ENCODE measurements at regions not wholly inside any gene's neighbourhood (a gene's known extent, or its start where the extent isn't known, plus 50 kb on each side); places are given as distances from the start of the nearest gene placed in this dataset.

DNA sequence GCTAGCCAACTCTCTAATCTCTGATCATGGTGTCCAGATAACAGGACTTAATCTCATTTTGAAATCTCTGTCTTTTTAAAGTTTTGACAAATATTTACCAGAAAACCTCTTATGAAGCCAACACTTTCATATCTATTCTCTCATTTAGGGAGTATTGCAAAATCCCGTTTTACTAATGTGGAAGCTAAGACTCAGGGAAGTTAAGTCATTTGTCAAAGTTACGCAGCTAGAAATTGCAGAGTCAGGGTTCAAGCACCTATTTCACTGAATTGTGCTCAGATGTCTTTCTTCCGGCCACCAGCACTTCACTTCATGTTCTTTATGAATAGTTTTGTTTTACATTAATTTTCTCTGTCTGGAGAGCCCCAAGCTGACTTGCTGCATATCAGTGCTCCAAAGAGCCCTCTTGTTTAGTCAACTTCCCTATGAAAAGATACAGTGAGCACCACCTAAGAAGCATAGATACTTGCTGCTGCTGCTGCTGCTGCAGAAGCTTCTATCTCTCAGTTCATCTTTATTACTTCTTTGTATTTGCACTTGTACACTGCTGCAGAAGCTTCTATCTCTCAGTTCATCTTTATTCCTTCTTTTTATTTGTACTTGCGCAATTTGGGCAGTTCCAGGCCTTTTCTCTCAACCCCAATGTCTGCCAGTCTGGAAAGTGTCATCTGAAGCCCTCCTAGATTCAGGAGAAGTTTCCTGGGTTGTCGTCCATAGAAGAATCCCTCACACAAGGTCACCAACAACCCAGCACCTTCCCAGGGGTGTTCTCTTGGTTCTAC lies 329.7 kb downstream of the MAFB start:
- no peak for DNase-seq

GRCh38 chr20:40354880-40355279 lies 334.2 kb downstream of the MAFB start:
- no peak for DNase-seq

DNA sequence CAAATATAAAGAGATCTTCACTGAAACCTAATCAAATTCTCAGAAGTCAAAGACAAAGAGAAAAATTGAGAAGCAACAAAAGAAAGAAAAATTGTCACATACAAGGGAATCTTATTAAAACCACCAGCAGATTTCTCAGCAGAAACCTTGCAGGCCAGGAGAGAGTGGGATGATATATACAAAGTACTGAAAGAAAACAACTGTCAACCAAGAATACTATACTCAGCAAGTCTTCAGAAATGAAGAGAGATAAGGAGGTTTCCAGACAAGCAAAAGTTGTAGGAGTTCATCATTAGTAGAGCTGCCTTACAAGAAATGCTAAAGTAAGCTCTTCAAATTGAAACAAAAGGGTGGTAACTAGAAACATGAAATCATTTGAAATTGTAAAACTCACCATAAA lies 345.6 kb downstream of the MAFB start:
- DNase-seq: no peak

- no peak for DNase-seq
These were observed 347.5 kb downstream of the MAFB start for GRCh38 chr20:40341561-40341960.

GRCh38 chr20:40339661-40340449 lies 349.2 kb downstream of the MAFB start:
- DNase-seq: no peak

GRCh38 chr20:40336533-40336932 lies 352.5 kb downstream of the MAFB start:
- DNase-seq: no peak

DNA sequence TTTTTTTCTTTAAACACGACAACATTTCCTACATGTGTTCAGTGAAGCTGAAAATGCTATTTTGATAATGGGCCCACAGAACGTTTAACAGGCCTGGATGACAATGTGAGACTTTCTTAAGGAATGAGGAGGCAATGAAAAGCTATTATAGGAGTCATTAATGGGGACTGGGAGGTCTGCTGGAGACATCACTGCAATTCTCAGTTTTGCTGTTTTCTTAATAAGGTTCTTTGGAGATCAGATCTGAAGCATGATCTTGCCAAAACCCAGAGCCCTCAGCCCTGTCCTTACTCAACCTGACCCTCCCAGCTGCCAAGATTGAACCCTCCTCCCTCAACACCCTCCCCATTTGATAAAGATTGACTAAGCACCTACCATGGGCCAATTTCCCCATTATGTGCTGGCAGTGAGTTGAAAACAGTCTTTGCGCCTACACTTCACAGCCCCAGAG lies 353.1 kb downstream of the MAFB start:
- no peak for DNase-seq

- no peak for DNase-seq
These were observed 353.6 kb downstream of the MAFB start for GRCh38 chr20:40335437-40335836.

DNA sequence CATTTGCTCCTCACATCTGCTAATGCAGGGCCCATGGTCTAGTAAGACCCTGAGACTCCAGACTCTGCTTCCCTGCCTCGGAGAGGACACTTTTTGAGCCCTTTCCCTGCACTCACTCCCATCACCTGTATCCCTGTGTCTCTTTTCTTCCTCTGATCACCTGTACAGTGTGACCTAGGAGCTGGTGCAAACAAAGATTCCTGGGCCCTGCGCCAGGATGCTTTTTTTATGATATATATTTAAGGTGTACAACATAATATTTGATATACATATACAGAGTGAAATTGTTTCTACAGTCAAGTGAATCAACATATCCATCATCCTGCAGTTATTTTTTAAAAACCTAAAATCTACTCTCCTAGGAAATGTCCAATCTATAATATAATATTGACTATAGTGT lies 355.4 kb downstream of the MAFB start:
- no peak for DNase-seq

GRCh38 chr20:40331807-40332560 lies 357.1 kb downstream of the MAFB start:
- no peak for DNase-seq

DNA sequence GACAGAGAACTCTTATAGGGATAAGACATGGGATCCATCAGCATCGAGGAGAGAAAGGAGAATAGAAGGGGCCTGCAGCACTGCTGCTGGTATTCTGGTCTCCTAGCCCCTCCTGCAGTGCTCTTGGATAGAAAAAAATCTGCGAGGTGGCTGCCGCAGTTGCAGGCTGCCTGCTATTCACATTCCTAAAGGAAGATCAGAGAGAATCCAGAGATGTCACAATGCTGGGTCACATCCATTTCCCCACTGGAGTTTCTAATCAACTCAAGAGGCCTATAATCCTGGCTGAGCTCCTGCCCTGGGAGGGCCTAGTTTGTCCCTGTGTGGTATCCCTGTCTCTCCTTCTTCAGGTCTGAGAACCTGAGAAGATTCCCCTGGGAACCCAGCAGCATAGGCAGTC lies 357.8 kb downstream of the MAFB start:
- no peak for DNase-seq

DNA sequence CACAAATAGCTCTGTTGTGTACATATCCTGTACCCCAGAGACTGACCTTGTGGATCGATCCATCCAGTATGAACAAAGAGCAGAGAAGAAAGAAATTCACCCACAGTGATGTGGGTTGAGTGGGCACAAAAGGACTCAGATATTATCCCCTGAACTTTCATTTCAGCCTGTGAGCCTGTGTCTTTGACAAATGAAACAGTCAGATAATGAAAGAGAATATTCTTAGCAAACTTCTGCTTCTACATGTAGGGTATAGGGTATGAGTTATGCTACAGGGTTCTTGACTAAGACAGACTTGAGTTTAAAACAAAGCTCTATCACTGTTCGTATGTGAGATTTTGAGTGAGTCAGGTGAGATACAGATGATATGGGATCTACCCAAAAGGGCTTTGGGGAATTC lies 359.7 kb downstream of the MAFB start:
- DNase-seq: no peak

- no peak for DNase-seq
These were observed 362.3 kb downstream of the MAFB start for GRCh38 chr20:40326784-40327183.

- DNase-seq: no peak
These were observed 363.9 kb downstream of the MAFB start for GRCh38 chr20:40325006-40325568.

DNA sequence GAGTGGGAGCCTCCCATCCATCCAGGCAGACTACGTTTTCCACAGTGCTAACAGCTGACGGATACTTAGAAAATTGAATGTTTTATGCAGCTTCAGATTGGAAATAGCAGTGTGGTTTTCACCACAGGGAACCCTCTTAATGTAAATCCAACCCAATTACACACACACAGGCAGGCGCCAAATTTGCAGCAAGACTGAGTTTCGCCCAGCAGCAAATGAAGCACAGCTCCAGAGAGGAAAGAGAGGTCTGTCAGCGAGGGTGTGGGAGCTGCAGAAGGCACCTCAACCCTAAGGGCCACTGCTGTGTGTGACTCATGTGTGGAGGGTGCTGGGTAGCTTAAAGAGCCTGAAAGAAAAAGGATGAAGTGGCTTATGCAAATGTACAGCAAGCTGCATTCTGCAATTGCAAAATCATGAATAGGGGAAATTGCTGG lies 365.7 kb downstream of the MAFB start:
- DNase-seq: no peak

GRCh38 chr20:40322941-40323340 lies 366.1 kb downstream of the MAFB start:
- no peak for DNase-seq

- DNase-seq: no peak
These were observed 368.5 kb downstream of the MAFB start for GRCh38 chr20:40320517-40321011.

DNA sequence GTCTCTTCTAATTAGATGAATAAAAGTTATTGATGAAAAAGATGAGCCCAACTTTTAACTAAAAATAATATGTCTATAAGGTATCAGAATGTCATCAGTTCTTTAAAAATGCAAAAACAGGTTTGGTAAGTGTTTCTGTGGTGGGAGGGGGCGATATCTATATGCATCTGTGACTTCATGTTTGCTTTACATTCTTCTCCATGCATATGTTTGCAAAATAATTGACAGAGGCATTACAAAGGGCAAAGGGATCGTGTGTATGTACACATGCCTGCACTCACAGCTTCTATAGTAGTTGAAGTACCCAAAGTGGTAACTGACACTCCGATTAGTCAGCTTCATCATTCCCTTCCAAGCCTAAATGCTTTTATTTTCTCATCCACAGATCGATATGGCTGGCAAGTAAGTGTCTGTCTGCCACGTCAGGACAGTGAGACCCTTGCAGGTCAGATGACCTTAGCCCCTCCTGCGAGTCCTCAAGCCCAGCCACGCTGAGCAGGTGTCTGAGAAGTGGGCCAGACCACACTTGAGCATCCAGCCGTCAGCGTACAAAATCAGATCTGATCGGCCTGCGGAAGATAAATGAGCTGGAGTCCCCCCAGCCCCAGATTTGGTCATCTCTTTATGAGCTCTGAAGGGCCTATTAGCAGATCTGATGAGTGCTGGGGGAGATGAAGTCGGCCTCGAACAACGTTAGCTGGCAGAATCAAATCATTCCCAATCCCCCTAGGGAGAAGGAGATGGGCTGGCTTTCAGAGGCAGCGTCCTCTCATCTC lies 369.1 kb downstream of the MAFB start:
- no peak for DNase-seq

DNA sequence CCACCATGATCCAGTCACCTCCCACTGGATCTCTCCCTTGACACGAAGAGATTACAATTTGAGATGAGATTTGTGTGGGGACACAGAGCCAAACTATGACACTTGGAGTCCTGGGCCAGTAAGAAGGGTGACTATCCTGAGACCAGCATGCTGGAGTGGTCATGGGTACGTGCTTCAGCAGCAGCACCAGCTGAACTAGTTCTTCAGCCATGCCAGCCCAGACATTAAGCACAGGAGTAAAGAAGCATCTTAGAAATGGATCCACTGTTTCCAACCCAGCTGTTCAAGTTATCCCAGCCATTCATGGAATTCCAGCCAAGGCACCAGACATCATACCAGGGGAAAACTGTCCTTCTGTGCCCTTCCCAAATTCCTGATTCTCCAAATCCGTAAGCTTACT lies 370.0 kb downstream of the MAFB start:
- DNase-seq: no peak

DNA sequence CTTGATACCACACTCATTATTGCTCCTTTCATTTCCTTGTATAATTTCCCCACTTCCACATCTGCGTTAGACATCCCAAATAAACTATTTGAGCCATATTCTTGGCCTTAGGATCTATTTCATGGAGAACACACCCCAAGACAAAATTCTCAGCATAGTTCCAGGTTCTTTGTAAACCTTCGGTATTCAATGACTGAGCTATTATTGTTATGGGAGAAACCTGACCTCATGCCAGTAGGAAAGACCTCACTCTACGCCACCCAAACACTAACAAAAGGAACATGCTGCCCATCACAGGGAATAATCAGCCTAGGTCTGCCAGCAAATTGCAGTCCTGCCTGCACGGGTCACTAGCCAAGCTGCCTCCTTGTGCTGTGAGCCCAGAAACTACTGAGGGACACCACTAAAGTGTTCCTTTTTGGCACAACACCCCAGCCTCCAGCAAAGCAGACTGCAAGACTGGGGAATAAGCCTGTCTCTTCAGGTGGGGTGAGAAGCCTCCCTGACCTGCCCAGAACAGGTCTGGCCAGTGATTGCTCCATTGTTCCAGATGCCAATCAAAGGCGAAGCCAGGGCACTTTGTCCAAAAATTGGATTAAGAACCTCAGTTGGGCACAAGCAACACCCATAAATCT lies 371.8 kb downstream of the MAFB start:
- DNase-seq: no peak

- DNase-seq: no peak
These were observed 374.8 kb downstream of the MAFB start for GRCh38 chr20:40314278-40314677.

DNA sequence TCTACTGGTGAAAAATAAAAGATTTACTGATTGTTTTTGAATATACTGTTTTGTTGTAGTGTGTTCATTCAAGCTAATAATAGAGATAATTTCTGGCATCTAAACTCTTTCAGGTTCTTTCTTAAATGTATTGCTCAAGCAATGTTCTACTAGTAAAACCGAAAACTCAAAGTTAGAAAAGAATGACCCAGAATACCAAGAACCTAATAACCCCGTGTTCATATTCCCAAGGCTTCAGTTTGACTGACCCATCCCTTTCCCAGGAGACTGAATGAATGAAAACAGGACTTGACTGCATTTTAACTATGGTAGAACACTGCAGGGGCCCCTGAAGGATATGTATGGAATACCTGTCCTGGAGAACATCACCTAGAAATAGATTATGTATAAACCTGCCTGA lies 375.3 kb downstream of the MAFB start:
- DNase-seq: no peak
